T-helper 2 cell treated with Interferon-gamma antibody and Interleukin-4, amounts not matched to agents 5 μg/mL and 100 μg/mL, for 36 hours (primary cell): ENCODE measurements at regions not wholly inside any gene's neighbourhood (a gene's known extent, or its start where the extent isn't known, plus 50 kb on each side); places are given as distances from the start of the nearest gene placed in this dataset.
"Not testable (repeated sequence)": the region's sequence is repeated elsewhere in the genome, so short reads cannot be mapped to it uniquely, and the experiment has no call there.

ENCODE experiments used
- DNase-seq: peaks from one replicate; pipeline ENCODE4 v3.0.0; 2021; ENCODE audit warnings: low spot score
- H3K27ac Mint-ChIP-seq: one replicate; pipeline ENCODE4 v1.8.0; 2021; ENCODE audit warnings: mild to moderate bottlenecking, mixed read lengths
- H3K27me3 Mint-ChIP-seq: one replicate; pipeline ENCODE4 v1.8.0; 2021; ENCODE audit warnings: low read depth, mixed read lengths
- H3K36me3 Mint-ChIP-seq: one replicate; pipeline ENCODE4 v1.8.0; 2021; ENCODE audit warnings: low read depth, mixed read lengths
- H3K4me1 Mint-ChIP-seq: one replicate; pipeline ENCODE4 v1.8.0; 2021; ENCODE audit warnings: low read depth, mixed read lengths
- H3K4me3 Mint-ChIP-seq: one replicate; pipeline ENCODE4 v1.8.0; 2022; ENCODE audit warnings: mild to moderate bottlenecking, moderate library complexity, mixed read lengths
- H3K9me3 Mint-ChIP-seq: one replicate; pipeline ENCODE4 v1.8.0; 2021; ENCODE audit warnings: mixed read lengths

DNA sequence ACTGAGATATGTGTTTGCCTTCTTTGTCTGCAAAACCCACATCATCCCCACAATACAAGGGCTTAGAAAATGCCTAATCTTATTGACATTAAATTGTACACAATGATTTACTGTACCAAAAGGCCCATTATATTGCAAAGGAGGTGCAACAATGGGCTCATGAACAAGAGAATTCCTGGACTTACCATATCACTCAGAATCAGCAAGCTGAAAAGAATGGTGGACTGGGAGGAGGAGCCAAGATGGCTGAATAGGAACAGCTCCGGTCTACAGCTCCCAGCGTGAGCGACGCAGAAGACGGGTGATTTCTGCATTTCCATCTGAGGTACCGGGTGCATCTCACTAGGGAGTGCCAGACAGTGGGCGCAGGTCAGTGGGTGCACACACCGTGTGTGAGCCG is 119.9 kb downstream of the OR13H1 start:
- not testable (repeated sequence) for H3K4me1 Mint-ChIP-seq, H3K27me3 Mint-ChIP-seq, H3K36me3 Mint-ChIP-seq, DNase-seq, H3K9me3 Mint-ChIP-seq, H3K27ac Mint-ChIP-seq, H3K4me3 Mint-ChIP-seq

DNA sequence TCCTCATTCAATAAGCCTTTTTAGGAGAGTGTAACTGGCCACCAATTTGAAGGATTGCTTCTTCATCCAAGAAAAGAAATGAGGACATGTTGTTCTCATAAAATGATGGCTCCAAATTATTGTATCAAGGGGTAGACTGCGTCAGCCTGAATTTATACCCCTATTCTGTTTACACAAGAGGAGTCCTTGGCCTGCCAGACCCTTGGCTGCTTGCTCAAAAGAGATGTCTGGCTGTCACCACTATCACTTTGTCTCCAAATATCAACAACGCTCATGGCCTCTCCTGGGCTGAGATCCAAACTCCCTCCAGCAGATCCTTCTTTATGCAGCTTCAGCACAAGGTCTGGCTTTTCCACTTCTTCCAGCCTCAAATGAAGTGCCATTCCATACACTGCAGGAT is 127.9 kb downstream of the OR13H1 start:
- H3K36me3 Mint-ChIP-seq = no peaks in the 10 kb centered on the region
- no peak overlapping the region for H3K4me3 Mint-ChIP-seq
- no peak for DNase-seq
- no peaks in the 10 kb centered on the region for H3K9me3 Mint-ChIP-seq
- H3K27me3 Mint-ChIP-seq = no peaks in the 10 kb centered on the region
- H3K4me1 Mint-ChIP-seq = no peaks in the 10 kb centered on the region
- H3K27ac Mint-ChIP-seq = no peak overlapping the region

DNA sequence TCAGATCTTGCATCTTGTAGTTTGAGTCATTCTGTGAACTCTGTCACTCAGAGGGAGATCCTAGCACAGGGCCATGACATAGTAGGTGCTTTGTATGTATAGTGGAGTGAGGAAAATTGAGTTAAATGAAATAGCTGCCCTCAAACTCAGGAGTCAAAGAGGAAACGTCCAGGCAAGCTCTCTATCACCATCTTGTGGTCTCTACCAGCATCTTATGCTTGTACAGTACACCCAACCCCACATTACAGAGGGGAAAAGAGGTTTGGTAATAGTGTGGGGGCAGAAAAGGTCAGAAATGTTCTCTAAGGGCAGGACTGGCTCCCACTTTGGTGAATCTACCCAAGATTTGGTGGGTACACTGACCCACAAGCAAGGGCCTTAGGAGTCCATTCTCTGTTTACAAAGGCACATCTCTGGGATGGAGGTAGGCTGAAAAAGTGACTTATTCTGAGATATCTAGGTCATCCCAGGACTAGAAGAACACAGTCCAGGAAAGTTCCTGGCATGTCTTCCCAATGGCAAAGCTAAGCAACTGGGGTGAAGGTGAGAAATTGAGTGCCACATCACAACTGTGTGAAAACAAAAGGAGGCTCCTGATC is 131.8 kb downstream of the OR13H1 start:
- Mint-ChIP-seq H3K27me3 (no peaks in the 10 kb centered on the region), H3K36me3 (no peaks in the 10 kb centered on the region), H3K4me1 (no peaks in the 10 kb centered on the region), H3K4me3 (no peak overlapping the region), H3K27ac (no peak overlapping the region), H3K9me3 (no peaks in the 10 kb centered on the region)
- DNase-seq = no peak

DNA sequence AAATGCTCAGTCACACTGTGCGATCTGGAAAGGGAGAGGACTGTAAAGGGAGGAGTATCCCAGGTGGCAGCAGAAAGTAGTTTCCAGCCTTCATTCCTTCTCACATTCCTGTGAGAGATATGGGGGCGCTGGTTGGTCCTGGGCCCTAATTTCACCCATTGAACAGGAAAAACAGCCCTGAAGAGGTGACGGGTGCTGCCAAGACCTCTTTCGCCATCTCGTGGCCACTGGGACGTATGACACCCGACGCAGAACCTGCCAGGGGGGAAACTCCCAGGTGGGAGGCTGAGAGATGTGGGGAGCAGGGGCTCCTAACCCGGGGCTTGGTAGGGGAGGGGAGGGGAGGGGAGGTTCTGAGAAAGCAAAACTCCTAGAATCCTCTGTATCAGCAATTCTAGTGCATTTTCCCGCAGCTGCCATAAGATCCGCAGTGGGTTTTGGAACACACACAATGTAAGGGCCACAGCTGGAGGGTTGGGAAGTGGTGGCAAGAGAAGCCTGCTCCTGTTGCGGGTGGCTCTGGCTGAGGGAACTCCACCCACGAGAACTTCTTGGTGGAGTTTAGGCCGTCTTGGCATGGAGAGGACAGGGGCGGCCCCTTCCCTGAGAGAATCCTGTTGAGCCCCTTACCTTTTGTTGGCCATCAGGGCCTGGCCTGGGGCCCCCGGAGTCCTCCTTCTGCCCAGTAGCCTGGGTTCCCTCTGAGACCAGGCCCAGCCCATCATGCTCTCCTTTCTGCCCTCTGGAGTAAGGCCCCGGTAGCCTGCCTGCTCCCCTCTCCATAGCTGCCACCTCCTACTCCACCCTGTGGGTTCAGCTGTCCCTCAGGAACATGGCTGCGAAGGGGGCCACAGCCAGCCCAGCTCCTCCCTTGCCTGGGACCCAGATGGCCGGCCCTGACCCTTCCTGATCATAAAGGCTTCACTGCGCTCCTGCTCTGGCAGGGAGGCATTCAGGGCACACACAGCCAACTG is 134.1 kb downstream of the OR13H1 start:
- no peaks in the 10 kb centered on the region for H3K9me3 Mint-ChIP-seq
- no peak overlapping the region for H3K4me3 Mint-ChIP-seq
- no peak overlapping the region for H3K27ac Mint-ChIP-seq

DNA sequence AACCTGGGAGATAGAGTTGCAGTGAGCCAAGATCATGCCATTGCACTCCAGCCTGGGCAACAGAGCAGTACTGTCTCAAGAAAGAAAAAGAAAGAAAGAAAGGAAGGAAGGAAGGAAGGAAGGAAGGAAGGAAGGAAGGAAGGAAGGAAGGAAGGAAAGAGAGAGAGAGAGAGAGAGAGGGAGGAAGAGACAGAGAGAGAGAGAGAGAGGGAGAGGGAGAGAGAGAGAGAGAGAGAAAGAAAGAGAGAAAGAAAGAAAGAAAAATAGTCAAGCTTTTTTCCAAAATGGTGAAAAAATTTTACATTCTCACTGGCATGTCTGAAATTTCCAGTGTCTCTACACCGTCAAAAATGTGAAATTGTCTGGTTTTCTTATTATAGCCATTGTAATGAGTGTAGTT is 138.9 kb downstream of the OR13H1 start:
- not testable (repeated sequence) for H3K27ac Mint-ChIP-seq, H3K36me3 Mint-ChIP-seq, DNase-seq, H3K9me3 Mint-ChIP-seq, H3K4me3 Mint-ChIP-seq, H3K4me1 Mint-ChIP-seq, H3K27me3 Mint-ChIP-seq

More for the DNA sequence above, 134.1 kb downstream of the OR13H1 start:
- Mint-ChIP-seq H3K4me1 (no peaks in the 10 kb centered on the region), H3K36me3 (no peaks in the 10 kb centered on the region), H3K27me3 (no peaks in the 10 kb centered on the region)
- no peak for DNase-seq

DNA sequence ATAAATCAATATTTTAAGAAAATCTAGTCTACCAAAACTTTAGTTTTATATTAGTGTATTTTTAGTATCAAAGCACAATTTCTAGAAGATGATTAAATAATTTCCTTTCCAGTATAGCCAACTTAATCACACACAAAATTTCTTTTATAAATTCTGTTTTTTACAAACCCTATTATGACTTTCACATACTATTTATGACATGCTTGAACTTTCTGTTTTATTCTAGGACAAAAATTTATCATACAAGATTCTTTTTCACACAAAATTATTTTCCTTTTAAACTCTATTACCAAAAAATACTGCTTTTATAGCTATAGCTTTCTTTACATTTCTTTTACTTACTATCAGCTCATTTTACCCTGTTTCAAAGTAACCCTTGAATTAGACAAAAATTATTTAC is 149.5 kb downstream of the OR13H1 start:
- H3K27ac Mint-ChIP-seq = no peak overlapping the region
- H3K9me3 Mint-ChIP-seq = no peaks in the 10 kb centered on the region
- H3K4me3 Mint-ChIP-seq = no peak overlapping the region
- H3K4me1 Mint-ChIP-seq = no peaks in the 10 kb centered on the region
- H3K36me3 Mint-ChIP-seq = peaks cover 19% of the 10 kb centered on the region
- DNase-seq = no peak
- H3K27me3 Mint-ChIP-seq = no peaks in the 10 kb centered on the region

DNA sequence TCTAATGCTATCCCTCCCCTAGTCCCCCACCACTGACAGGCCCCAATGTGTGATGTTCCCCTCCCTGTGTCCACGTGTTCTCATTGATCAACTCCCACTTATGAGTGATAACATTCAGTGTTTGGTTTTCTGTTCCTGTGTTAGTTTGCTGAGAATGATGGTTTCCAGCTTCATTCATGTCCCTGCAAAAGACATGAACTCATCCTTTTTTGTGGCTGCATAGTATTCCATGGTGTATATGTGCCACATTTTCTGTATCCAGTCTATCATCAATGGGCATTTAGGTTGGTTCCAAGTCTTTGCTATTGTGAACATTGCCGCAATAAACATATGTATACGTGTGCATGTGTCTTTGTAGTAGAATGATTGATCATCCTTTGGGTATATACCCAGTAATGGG is 153.1 kb downstream of the OR13H1 start:
- not testable (repeated sequence) for DNase-seq, H3K27ac Mint-ChIP-seq, H3K27me3 Mint-ChIP-seq, H3K4me3 Mint-ChIP-seq, H3K9me3 Mint-ChIP-seq, H3K4me1 Mint-ChIP-seq
- peaks cover 12% of the 10 kb centered on the region for H3K36me3 Mint-ChIP-seq

DNA sequence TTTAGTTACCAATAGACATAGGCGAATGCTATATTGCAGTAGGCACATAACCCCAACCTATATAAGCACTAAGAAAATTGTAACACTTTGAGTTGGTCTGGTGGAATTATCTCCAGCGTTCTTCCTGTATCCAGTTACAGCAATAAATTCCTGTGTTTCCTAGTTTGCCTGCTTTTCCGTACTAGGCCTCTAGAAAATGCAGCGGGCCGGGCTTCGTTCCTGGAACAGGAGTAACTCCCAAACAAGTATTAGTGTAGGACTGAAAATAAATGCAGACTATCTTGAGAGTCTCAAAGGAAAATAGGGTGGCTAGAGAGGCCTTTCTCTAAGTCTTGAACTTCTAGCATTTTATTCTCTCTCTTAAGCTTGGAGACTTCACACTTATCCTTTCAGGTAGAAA is 159.8 kb downstream of the OR13H1 start:
- no peaks in the 10 kb centered on the region for H3K27me3 Mint-ChIP-seq

DNA sequence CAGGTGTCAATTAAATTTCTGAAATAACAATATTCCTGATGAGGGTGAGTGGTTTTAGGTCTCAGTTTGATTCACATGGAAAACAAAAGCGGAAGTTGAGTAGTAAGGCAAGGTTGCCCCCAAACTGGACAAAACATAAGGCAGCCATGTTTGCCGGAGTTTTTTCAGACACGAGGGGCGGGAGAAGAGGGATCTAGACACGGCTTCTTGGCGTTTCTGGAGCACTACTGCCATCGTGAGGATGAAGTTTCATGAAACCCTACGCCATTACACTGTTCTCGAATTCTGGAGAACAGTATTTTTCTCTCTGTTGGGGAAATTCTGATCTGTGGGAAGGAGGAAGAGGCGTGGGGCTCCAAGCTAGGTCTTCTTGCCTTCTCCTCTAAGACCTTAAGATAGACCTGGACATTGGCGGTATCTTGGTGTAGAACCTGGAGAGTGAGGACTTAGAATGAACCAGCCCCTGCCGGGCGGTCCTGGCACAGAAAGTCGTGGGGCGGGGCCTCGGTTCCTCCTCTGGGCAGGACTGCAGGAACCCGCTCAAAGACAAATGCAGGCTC is 160.3 kb downstream of the OR13H1 start:
- no peak overlapping the region for H3K27ac Mint-ChIP-seq
- no peaks in the 10 kb centered on the region for H3K9me3 Mint-ChIP-seq
- H3K4me3 Mint-ChIP-seq = no peak overlapping the region
- H3K27me3 Mint-ChIP-seq = no peaks in the 10 kb centered on the region
- peaks cover 6% of the 10 kb centered on the region for H3K36me3 Mint-ChIP-seq
- DNase-seq = no peak
- no peaks in the 10 kb centered on the region for H3K4me1 Mint-ChIP-seq

More for the DNA sequence above, 159.8 kb downstream of the OR13H1 start:
- H3K36me3 Mint-ChIP-seq = peaks cover 6% of the 10 kb centered on the region
- no peaks in the 10 kb centered on the region for H3K9me3 Mint-ChIP-seq
- no peak overlapping the region for H3K27ac Mint-ChIP-seq
- no peak overlapping the region for H3K4me3 Mint-ChIP-seq
- no peak for DNase-seq
- no peaks in the 10 kb centered on the region for H3K4me1 Mint-ChIP-seq

DNA sequence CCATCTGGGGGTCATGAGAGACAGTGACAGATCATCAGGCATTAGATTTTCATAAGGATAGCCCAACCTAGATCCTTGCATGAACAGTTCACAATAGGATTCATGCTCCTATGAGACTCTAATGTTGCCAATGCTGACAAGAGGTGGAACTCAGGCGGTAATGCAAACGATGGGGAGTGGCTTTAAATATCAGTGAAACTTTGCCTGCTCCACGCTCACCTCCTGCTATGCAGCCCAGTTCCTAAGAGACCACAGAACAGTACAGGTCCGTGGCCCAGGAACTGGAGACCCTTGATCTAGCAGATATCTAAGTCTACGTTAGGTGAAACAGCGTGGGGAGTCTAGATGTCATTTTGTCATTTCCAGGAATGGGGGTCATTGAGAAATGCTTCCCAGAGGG is 165.7 kb downstream of the OR13H1 start:
- DNase-seq = no peak
- Mint-ChIP-seq H3K27me3 (no peaks in the 10 kb centered on the region), H3K9me3 (no peaks in the 10 kb centered on the region), H3K4me1 (no peaks in the 10 kb centered on the region), H3K4me3 (no peak overlapping the region), H3K27ac (no peak overlapping the region), H3K36me3 (peaks cover 5% of the 10 kb centered on the region)

DNA sequence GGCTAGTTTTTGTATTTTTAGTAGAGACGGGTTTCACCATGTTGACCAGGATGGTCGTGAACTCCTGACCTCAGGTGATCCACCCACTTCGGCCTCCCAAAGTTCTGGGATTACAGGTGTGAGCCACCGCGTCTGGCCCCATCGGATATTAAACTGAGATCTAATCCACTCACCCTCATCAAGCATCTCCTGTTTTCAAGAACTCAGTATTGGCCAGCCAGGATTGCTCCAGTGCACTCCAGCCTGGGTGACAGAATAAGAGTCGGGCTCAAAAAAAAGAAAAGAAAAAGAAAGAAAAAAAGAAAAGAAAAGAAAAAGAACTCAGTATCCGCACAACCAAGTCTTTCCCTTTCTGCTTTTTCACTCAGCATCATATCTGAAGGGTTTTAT is 167.6 kb downstream of the OR13H1 start:
- H3K4me3 Mint-ChIP-seq = no peak overlapping the region
- DNase-seq = no peak
- H3K36me3 Mint-ChIP-seq = peaks cover 3% of the 10 kb centered on the region
- H3K27me3 Mint-ChIP-seq = no peaks in the 10 kb centered on the region
- no peak overlapping the region for H3K27ac Mint-ChIP-seq
- H3K9me3 Mint-ChIP-seq = no peaks in the 10 kb centered on the region
- no peaks in the 10 kb centered on the region for H3K4me1 Mint-ChIP-seq

DNA sequence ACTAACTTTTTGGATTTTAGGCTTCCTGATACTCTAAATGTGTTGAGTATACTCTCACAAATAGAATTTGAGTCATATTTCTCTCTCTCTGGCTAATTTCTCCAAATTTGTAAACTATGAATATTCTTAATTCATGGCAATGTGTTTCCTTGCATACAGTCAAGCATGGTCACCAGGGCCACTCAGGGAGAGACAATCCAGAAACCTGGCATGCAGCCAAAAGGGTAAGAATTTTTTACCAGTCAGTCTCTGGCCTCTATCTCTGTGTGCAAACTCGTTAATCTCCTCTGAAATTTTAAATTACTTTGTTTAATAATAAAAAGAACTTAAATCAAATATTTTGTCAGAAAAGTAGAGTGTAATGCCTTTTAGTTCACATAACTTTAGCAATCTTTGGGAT is 179.8 kb downstream of the OR13H1 start:
- Mint-ChIP-seq H3K27me3 (no peaks in the 10 kb centered on the region), H3K9me3 (peaks cover 10% of the 10 kb centered on the region), H3K36me3 (peaks cover 23% of the 10 kb centered on the region), H3K27ac (no peak overlapping the region), H3K4me1 (no peaks in the 10 kb centered on the region), H3K4me3 (no peak overlapping the region)
- no peak for DNase-seq

DNA sequence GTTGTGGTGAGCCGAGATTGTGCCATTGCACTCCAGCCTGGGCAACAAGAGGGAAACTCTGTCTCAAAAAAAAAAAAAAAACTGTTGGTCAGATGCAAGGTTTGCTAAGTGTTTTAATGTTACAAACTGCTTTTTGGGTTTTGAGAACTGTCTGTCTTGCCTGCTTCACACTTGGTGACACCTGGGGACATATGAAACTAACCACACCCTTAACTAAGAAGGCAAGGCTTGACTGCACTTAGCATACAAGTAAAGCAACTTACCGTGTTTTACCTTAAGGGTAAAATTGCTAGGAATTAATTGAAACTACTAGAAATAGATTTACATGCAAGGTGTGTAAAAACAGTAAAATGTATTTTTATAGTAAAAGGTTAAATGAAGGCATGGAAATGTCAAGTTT is 180.4 kb downstream of the OR13H1 start:
- DNase-seq = no peak
- Mint-ChIP-seq H3K36me3 (peaks cover 23% of the 10 kb centered on the region), H3K27me3 (no peaks in the 10 kb centered on the region), H3K4me3 (no peak overlapping the region), H3K4me1 (no peaks in the 10 kb centered on the region), H3K27ac (no peak overlapping the region), H3K9me3 (peaks cover 10% of the 10 kb centered on the region)

DNA sequence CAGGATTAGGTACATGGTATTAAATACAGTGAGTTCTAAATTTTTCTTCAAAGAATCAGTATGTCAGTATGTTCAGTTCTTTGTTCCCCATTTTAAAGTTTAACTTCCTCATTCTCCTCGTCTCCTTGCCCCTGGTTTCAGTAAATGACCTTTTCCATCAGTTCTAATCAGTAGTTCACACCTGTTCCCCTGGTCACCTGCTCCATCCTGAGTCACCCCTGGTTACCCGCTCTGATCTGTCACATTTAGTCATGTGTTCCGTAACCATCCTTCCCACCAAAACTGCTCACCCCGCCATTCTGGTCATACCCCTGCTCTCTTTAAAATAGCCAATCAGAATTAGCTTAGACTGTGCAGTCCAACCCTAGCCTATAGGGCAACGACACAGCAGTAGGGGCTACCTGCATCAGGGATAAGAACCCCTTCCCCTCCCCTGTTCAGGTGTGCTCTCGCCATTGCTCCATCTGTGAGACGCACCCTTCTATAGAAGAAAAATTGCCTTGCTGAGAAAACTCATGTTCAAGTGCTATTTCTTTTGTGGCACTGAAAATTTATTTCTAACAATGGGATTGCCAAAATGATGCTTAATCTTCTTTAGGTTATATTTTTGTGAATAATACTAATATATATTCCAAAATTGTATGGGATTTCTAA is 181.3 kb downstream of the OR13H1 start:
- no peak for DNase-seq
- peaks cover 23% of the 10 kb centered on the region for H3K36me3 Mint-ChIP-seq
- H3K9me3 Mint-ChIP-seq = peaks cover 10% of the 10 kb centered on the region
- no peaks in the 10 kb centered on the region for H3K27me3 Mint-ChIP-seq
- H3K4me1 Mint-ChIP-seq = no peaks in the 10 kb centered on the region
- H3K27ac Mint-ChIP-seq = no peak overlapping the region
- no peak overlapping the region for H3K4me3 Mint-ChIP-seq
